Nephron progenitor cell (in vitro differentiated cells): ENCODE measurements at regions not wholly inside any gene's neighbourhood (a gene's known extent, or its start where the extent isn't known, plus 50 kb on each side); places are given as distances from the start of the nearest gene placed in this dataset.
A peak's percentile ranks its signal among the peaks of the same experiment; 100 is the strongest.

Source experiments
- DNase-seq: peaks from one replicate; pipeline ENCODE4 v3.0.0; 2021
- H3K27ac Mint-ChIP-seq: 2 replicates; pipeline ENCODE4 v1.8.0; 2021; ENCODE audit warnings: mild to moderate bottlenecking, moderate library complexity, mixed read lengths
- H3K27me3 Mint-ChIP-seq: 2 replicates; pipeline ENCODE4 v1.8.0; 2021; ENCODE audit warnings: mild to moderate bottlenecking, low read depth, mixed read lengths; ENCODE audit not compliant: poor library complexity
- H3K36me3 Mint-ChIP-seq: 2 replicates; pipeline ENCODE4 v1.8.0; 2021; ENCODE audit warnings: low read depth, mixed read lengths
- H3K4me1 Mint-ChIP-seq: 2 replicates; pipeline ENCODE4 v1.8.0; 2021; ENCODE audit warnings: mixed read lengths
- H3K4me3 Mint-ChIP-seq: 2 replicates; pipeline ENCODE4 v1.8.0; 2021; ENCODE audit warnings: mild to moderate bottlenecking, moderate library complexity, mixed read lengths
- H3K9me3 Mint-ChIP-seq: 2 replicates; pipeline ENCODE4 v1.8.0; 2021; ENCODE audit warnings: mild to moderate bottlenecking, moderate library complexity, mixed read lengths
- TF ChIP-seq, protein P1 (sequence below): fragments of 200-600 bp; sonication (generic); IDR thresholded peaks from 2 replicates; pipeline ENCODE4 v1.5.0; 2021; ENCODE audit warnings: antibody characterized with exemption

DNA sequence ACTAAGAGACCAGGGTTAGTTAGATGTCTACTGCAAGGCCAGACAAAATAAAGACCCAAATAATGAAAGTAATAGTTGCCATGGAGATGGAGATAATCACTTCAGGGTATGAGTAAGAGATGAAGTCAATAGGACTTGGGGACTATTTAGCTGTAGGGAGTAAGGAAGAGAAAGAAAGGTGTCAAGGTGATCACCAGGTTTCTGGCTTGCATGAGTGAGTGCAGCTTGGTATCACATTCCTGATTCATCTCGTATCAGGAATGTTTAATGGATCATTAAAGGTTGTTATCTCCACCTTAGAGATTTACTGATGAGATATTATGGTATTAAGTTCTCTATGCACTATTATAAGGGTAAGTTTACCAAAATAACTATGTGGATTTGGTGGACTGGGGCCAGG, 357.4 kb upstream of the ATP11B start:
- Mint-ChIP-seq H3K27ac (no peak overlapping the region), H3K36me3 (no peaks in the 10 kb centered on the region), H3K27me3 (no peaks in the 10 kb centered on the region), H3K4me1 (peaks cover 13% of the 10 kb centered on the region), H3K9me3 (no peaks in the 10 kb centered on the region), H3K4me3 (no peak overlapping the region)
- TF ChIP-seq, protein P1, sequence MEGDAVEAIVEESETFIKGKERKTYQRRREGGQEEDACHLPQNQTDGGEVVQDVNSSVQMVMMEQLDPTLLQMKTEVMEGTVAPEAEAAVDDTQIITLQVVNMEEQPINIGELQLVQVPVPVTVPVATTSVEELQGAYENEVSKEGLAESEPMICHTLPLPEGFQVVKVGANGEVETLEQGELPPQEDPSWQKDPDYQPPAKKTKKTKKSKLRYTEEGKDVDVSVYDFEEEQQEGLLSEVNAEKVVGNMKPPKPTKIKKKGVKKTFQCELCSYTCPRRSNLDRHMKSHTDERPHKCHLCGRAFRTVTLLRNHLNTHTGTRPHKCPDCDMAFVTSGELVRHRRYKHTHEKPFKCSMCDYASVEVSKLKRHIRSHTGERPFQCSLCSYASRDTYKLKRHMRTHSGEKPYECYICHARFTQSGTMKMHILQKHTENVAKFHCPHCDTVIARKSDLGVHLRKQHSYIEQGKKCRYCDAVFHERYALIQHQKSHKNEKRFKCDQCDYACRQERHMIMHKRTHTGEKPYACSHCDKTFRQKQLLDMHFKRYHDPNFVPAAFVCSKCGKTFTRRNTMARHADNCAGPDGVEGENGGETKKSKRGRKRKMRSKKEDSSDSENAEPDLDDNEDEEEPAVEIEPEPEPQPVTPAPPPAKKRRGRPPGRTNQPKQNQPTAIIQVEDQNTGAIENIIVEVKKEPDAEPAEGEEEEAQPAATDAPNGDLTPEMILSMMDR = no peak
- DNase-seq = no peak

DNA sequence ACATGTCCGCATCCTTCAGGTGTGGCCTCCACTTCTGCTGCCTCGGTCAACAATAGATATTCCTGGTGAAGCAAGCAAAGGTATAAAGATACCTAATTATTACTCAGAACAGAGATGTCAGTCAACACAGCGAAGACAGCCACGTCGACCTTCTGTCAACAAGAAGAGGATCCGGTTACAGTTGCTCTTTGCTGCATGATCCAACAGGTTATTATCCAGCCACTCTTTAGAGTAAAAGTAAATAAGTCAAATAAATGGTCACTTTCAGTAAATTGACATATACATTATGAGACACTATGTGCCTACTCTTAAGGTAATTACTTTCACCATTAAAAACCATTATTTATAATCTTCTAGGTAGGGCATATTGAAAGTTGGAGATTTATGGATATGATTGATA, 356.8 kb upstream of the ATP11B start:
- H3K27me3 Mint-ChIP-seq = no peaks in the 10 kb centered on the region
- no peaks in the 10 kb centered on the region for H3K9me3 Mint-ChIP-seq
- no peak overlapping the region for H3K4me3 Mint-ChIP-seq
- H3K4me1 Mint-ChIP-seq = peaks cover 13% of the 10 kb centered on the region
- TF ChIP-seq, protein P1 = no peak
- H3K36me3 Mint-ChIP-seq = no peaks in the 10 kb centered on the region
- no peak overlapping the region for H3K27ac Mint-ChIP-seq
- DNase-seq = no peak

DNA sequence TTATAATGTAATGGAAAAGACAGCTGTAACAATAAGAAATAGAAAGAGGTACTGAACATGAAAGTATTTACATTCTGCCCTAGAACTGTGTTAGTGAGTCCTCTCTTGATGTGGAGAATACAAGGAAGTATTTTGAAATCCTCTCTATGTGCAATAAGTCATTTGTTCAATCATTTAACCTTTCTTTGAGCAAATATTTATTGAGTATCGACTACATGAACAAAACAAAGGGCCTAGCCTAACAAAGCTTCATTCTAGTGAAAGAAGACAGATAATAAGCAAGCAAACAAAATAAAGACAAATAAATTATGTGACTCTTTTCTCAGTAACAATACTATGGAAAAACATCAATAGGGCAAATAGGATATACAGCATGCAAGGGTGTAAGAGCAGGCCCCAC, 354.9 kb upstream of the ATP11B start:
- H3K4me1 Mint-ChIP-seq = peaks cover 13% of the 10 kb centered on the region
- H3K36me3 Mint-ChIP-seq = no peaks in the 10 kb centered on the region
- no peak overlapping the region for H3K4me3 Mint-ChIP-seq
- DNase-seq = no peak
- no peaks in the 10 kb centered on the region for H3K27me3 Mint-ChIP-seq
- no peak overlapping the region for H3K27ac Mint-ChIP-seq
- no peaks in the 10 kb centered on the region for H3K9me3 Mint-ChIP-seq
- TF ChIP-seq, protein P1 = no peak

DNA sequence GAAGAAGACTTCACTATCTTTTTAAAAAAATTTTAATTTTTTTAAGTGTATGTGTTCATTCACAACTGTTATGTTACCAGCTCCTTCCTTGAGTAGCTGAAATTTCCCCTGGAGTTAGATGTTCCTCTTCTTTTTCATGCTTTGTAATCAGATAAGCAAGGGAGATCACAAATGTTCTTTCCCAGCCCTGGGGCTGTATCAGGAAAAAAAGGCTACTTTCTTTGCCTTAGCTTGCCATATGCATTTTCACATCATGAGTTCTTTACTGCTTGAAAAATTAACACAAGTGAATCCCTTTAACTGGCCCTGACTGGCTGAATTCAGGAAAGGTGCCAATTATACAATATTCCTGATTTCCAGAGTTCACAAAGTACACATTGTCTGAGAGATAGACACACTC, 353.2 kb upstream of the ATP11B start:
- Mint-ChIP-seq H3K9me3 (no peaks in the 10 kb centered on the region), H3K36me3 (no peaks in the 10 kb centered on the region), H3K27ac (no peak overlapping the region), H3K4me1 (peaks cover 13% of the 10 kb centered on the region), H3K4me3 (no peak overlapping the region), H3K27me3 (no peaks in the 10 kb centered on the region)
- TF ChIP-seq, protein P1 = no peak
- DNase-seq = no peak

DNA sequence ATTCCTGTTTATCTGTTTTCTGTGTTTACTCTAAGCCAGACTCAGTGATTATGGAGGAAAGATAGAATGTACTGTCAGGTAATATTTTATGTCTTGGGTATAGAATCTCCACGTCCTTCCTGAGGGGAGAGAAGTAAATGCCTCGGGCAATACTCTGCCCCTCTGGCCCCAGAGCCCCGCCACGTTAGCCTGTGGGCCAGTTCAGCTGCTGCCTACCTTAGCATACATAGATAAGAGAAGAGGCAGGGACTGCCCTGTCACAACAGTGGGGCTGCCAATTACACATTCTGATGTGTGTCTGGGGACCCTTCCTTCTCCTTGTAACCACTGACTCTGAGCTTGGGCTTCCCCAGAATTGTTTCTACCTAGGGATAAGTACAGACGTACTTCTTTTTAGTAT, 347.7 kb upstream of the ATP11B start:
- H3K27ac Mint-ChIP-seq = no peak overlapping the region
- no peak for DNase-seq
- H3K4me1 Mint-ChIP-seq = peaks cover 7% of the 10 kb centered on the region
- TF ChIP-seq, protein P1 = no peak
- H3K4me3 Mint-ChIP-seq = no peak overlapping the region
- H3K9me3 Mint-ChIP-seq = no peaks in the 10 kb centered on the region
- H3K36me3 Mint-ChIP-seq = no peaks in the 10 kb centered on the region
- H3K27me3 Mint-ChIP-seq = no peaks in the 10 kb centered on the region

DNA sequence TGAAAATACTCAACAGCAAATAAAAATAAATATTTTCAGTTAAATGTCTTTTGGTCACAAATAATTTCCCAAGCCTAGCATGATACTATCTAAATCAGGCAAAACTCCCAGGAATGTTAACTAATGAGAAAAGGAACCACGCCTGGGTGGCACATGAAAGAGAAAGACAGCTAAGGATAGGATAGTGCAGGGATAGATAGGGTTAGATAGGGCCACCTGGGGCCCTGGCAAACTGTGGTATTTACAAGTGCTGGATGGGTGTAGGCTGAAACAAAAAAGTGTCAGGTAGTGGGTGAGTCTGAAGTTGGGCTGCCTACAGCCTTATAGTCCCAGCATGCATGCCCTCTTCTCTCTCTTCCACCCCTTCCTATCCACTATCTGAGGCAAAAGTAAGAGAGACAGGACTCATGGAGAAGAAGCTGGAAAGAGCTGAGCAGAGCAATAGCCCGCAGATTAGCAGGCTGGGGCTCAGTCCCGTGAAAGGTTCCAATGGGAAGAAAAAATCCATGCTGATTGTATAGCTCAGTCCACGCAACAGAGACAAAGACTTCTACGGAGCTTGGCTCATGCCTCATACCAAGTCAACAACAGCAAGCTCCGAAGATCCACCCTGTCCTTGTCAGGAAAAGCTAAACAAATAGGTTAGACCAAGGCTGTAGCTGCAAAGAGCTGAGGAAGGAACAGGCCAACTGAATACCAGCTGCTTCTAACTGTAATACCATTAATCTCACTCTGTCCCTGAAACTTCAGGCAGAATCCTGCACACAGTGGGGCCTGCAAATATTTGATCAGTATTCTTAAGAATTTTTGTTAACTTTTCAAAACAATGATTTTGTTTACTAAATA, 342.1 kb upstream of the ATP11B start:
- Mint-ChIP-seq H3K27me3 (no peaks in the 10 kb centered on the region), H3K4me1 (peaks cover 22% of the 10 kb centered on the region), H3K9me3 (peaks cover 15% of the 10 kb centered on the region), H3K36me3 (peaks cover 4% of the 10 kb centered on the region), H3K4me3 (no peak overlapping the region), H3K27ac (peak overlapping the region; percentile 46)
- DNase-seq = no peak
- TF ChIP-seq, protein P1 = no peak
